C4-2B (cell line): ENCODE measurements at regions not wholly inside any gene's neighbourhood (a gene's known extent, or its start where the extent isn't known, plus 50 kb on each side); places are given as distances from the start of the nearest gene placed in this dataset.

Experiments
- ZFX ChIP-seq: fragments of 450-650 bp; IDR thresholded peaks from 2 replicates; pipeline ENCODE4 v1.6.1; 2017
- TF ChIP-seq, protein P1 (sequence below): fragments of 450-650 bp; conservative IDR thresholded peaks from 2 replicates; pipeline ENCODE4 v1.5.1; 2017; ENCODE audit warnings: mild to moderate bottlenecking

DNA sequence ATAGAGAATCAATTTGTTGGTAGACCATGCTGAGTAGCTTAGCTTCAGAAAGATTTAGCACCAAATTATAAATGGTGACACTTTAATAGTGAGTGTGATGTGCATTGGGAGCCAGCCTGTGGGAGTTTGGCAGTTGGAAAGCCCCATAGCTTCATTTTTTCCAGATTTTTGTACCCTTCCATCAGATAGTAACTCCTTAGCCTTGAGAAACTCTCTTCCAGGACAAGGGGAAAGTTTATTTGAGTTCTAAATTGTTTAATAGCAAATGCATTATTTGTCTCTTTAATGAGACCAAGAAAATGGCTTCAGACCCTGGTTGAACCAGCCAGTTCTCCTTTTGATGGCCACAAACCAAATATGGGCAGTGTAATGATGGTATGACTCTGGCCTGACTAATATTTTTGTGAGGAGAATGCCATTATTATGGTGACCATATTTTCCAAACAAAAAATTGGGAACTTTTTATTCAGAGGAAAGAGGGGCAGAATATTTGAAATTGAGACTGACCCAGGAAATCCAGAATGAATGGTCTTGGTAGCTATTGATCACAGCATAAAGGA lies 49.8 kb downstream of the PLCE1 start:
- TF ChIP-seq, protein P1, sequence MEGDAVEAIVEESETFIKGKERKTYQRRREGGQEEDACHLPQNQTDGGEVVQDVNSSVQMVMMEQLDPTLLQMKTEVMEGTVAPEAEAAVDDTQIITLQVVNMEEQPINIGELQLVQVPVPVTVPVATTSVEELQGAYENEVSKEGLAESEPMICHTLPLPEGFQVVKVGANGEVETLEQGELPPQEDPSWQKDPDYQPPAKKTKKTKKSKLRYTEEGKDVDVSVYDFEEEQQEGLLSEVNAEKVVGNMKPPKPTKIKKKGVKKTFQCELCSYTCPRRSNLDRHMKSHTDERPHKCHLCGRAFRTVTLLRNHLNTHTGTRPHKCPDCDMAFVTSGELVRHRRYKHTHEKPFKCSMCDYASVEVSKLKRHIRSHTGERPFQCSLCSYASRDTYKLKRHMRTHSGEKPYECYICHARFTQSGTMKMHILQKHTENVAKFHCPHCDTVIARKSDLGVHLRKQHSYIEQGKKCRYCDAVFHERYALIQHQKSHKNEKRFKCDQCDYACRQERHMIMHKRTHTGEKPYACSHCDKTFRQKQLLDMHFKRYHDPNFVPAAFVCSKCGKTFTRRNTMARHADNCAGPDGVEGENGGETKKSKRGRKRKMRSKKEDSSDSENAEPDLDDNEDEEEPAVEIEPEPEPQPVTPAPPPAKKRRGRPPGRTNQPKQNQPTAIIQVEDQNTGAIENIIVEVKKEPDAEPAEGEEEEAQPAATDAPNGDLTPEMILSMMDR = no peak
- no peak for TF ChIP-seq ZFX
